OCI-LY1 (cell line): ENCODE measurements at regions not wholly inside any gene's neighbourhood (a gene's known extent, or its start where the extent isn't known, plus 50 kb on each side); places are given as distances from the start of the nearest gene placed in this dataset.

Experiments used
- H2AFZ ChIP-seq: fragments of 200-600 bp; sonication (generic), shearing (Covaris generic); 2 replicates; pipeline ENCODE4 v1.6.0; 2014; ENCODE audit warnings: antibody characterized with exemption, mild to moderate bottlenecking, low read length
- H3F3A ChIP-seq: fragments of 200-600 bp; sonication (generic), shearing (Covaris generic); 2 replicates; pipeline ENCODE4 v1.6.0; 2014; ENCODE audit warnings: mild to moderate bottlenecking, antibody characterized with exemption, low read length, moderate library complexity; ENCODE audit not compliant: insufficient read depth
- H3K27ac ChIP-seq: fragments of 200-600 bp; sonication (generic); 2 replicates; pipeline ENCODE4 v1.5.1; 2014; ENCODE audit warnings: low read length, mixed run types, mild to moderate bottlenecking, low read depth; ENCODE audit not compliant: poor library complexity, severe bottlenecking
- H3K27me3 ChIP-seq: fragments of 200-600 bp; sonication (generic); 2 replicates; pipeline ENCODE4 v1.6.0; 2014; ENCODE audit warnings: antibody characterized with exemption, mild to moderate bottlenecking, low read length, moderate library complexity; ENCODE audit not compliant: insufficient read depth
- H3K36me3 ChIP-seq: fragments of 200-600 bp; sonication (generic); 2 replicates; pipeline ENCODE4 v1.6.1; 2014; ENCODE audit warnings: mild to moderate bottlenecking, antibody characterized with exemption, low read length, moderate library complexity, mixed read lengths; ENCODE audit not compliant: insufficient read depth
- H3K4me1 ChIP-seq: fragments of 200-600 bp; sonication (generic); 2 replicates; pipeline ENCODE4 v1.5.1; 2014; ENCODE audit warnings: mild to moderate bottlenecking, low read length, moderate library complexity; ENCODE audit not compliant: insufficient read depth, severe bottlenecking
- H3K4me2 ChIP-seq: fragments of 200-600 bp; sonication (generic), shearing (Covaris generic); 2 replicates; pipeline ENCODE4 v1.6.1; 2014; ENCODE audit warnings: low read length
- H3K4me3 ChIP-seq: fragments of 200-600 bp; sonication (generic); 2 replicates; pipeline ENCODE4 v1.5.1; 2014; ENCODE audit warnings: low read length, low read depth, mild to moderate bottlenecking, mixed read lengths; ENCODE audit not compliant: poor library complexity, severe bottlenecking
- H3K79me2 ChIP-seq: fragments of 200-600 bp; shearing (Covaris generic); 2 replicates; pipeline ENCODE4 v1.6.1; 2016; ENCODE audit warnings: mixed run types, low read length, mixed read lengths; ENCODE audit not compliant: insufficient read depth
- H3K9ac ChIP-seq: fragments of 200-600 bp; sonication (generic), shearing (Covaris generic); 2 replicates; pipeline ENCODE4 v1.6.1; 2014; ENCODE audit warnings: mild to moderate bottlenecking, low read length, mixed read lengths
- H3K9me2 ChIP-seq: fragments of 200-600 bp; sonication (generic), shearing (Covaris generic); 2 replicates; pipeline ENCODE4 v1.6.1; 2014; ENCODE audit warnings: low read depth, mild to moderate bottlenecking, low read length, mixed read lengths
- H3K9me3 ChIP-seq: fragments of 200-600 bp; shearing (Covaris generic); 2 replicates; pipeline ENCODE4 v1.6.1; 2014; ENCODE audit warnings: low read length, mixed read lengths
- H4K20me1 ChIP-seq: fragments of 200-600 bp; sonication (generic), shearing (Covaris generic); 2 replicates; pipeline ENCODE4 v1.6.0; 2016; ENCODE audit warnings: mild to moderate bottlenecking, low read length; ENCODE audit not compliant: insufficient read depth
- CTCF ChIP-seq: fragments of 200-600 bp; sonication (generic), shearing (Covaris generic); IDR thresholded peaks from 2 replicates; pipeline ENCODE4 v1.5.1; 2017; ENCODE audit warnings: mild to moderate bottlenecking, antibody characterized with exemption, low read length, moderate library complexity, mixed read lengths
- EZH2 ChIP-seq: fragments of 200-600 bp; sonication (generic), shearing (Covaris generic); IDR thresholded peaks from 2 replicates; pipeline ENCODE4 v1.8.0; 2017; ENCODE audit warnings: borderline replicate concordance, mixed run types, mild to moderate bottlenecking, antibody characterized with exemption, low read length, moderate library complexity, mixed read lengths

DNA sequence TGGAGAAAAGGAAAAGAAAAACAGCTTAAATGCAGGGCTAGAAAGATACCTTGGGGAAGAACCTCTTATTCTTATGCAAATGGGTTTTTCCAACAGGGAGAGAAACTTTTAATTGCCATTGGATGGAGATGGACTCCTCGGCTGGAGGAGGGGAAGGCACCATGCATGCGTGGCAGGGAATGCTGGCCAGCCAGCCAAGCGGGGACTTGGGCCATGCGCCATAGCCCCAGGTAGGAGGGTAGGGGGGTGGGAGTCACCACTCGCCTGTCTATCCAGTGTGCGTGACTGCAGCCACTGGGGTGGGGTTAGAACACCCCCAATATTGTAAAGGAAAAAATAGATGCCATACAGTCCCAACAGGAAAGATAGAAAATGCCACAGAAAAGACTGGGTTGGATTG lies 119.9 kb upstream of the ELAVL2 start:
- Histone ChIP-seq H3F3A (no peaks in the 10 kb centered on the region), H3K79me2 (no peaks in the 10 kb centered on the region), H3K4me3 (no peak overlapping the region), H3K36me3 (no peaks in the 10 kb centered on the region), H3K4me2 (no peak overlapping the region), H3K4me1 (no peaks in the 10 kb centered on the region), H2AFZ (no peak overlapping the region), H3K27ac (no peak overlapping the region), H4K20me1 (no peaks in the 10 kb centered on the region), H3K9ac (no peak overlapping the region), H3K9me2 (no peaks in the 10 kb centered on the region), H3K9me3 (no peaks in the 10 kb centered on the region), H3K27me3 (no peaks in the 10 kb centered on the region)
- TF ChIP-seq CTCF (no peak), EZH2 (no peak)

DNA sequence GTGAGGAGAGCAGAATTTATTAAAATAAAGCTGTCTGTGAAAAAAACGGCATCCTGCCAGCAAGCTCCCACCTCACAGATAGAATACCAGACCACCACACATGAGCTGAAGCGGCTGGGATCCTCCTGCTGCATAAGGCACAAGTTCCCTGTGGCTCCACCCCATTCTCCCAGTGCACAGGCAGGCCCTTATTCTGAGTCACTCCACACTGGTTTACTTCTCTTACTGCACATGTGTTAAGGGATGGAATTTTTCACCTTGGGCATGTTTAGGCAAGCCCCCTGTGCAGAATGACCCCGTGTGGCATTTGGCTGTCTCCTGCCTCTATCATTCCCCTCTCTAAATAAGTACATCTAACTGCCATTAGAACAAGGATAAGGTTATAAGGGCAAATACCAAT lies 115.0 kb upstream of the ELAVL2 start:
- H3K9me2 ChIP-seq = no peaks in the 10 kb centered on the region
- no peaks in the 10 kb centered on the region for H4K20me1 ChIP-seq
- no peaks in the 10 kb centered on the region for H3K4me1 ChIP-seq
- no peak overlapping the region for H2AFZ ChIP-seq
- no peak for TF ChIP-seq EZH2
- TF ChIP-seq CTCF = no peak
- no peaks in the 10 kb centered on the region for H3F3A ChIP-seq
- H3K4me3 ChIP-seq = no peak overlapping the region
- no peak overlapping the region for H3K27ac ChIP-seq
- no peaks in the 10 kb centered on the region for H3K36me3 ChIP-seq
- H3K9me3 ChIP-seq = no peaks in the 10 kb centered on the region
- H3K79me2 ChIP-seq = no peaks in the 10 kb centered on the region
- H3K27me3 ChIP-seq = no peaks in the 10 kb centered on the region
- no peak overlapping the region for H3K4me2 ChIP-seq
- H3K9ac ChIP-seq = no peak overlapping the region

DNA sequence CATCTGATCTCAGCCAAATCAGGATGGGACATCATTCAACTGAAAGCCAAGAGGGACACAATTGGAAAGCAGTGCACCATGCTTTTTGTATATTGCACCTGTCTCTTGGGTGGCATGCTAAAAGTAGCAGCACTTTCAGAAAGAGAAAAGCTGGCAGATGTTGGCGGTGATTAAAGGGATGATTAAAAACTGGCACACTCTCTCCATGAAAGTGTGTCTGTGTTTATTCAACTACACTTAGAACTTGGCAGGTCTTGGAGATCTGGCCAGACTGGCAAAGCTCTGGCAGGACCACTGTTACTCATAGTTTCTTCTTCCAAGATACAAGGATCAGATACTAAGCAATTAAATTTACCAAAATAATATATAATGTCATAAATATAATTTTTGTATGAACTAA lies 112.9 kb upstream of the ELAVL2 start:
- Histone ChIP-seq H3K4me1 (no peaks in the 10 kb centered on the region), H3K9me2 (no peaks in the 10 kb centered on the region), H3F3A (no peaks in the 10 kb centered on the region), H2AFZ (no peak overlapping the region), H3K4me2 (no peak overlapping the region), H3K36me3 (no peaks in the 10 kb centered on the region), H3K9me3 (no peaks in the 10 kb centered on the region), H3K4me3 (no peak overlapping the region), H3K27ac (no peak overlapping the region), H4K20me1 (no peaks in the 10 kb centered on the region), H3K27me3 (no peaks in the 10 kb centered on the region), H3K79me2 (no peaks in the 10 kb centered on the region), H3K9ac (no peak overlapping the region)
- no peak for TF ChIP-seq EZH2
- no peak for TF ChIP-seq CTCF
